ENCODE measurements at regions not wholly inside any gene's neighbourhood (a gene's known extent, or its start where the extent isn't known, plus 50 kb on each side); places are given as distances from the start of the nearest gene placed in this dataset.

DNA sequence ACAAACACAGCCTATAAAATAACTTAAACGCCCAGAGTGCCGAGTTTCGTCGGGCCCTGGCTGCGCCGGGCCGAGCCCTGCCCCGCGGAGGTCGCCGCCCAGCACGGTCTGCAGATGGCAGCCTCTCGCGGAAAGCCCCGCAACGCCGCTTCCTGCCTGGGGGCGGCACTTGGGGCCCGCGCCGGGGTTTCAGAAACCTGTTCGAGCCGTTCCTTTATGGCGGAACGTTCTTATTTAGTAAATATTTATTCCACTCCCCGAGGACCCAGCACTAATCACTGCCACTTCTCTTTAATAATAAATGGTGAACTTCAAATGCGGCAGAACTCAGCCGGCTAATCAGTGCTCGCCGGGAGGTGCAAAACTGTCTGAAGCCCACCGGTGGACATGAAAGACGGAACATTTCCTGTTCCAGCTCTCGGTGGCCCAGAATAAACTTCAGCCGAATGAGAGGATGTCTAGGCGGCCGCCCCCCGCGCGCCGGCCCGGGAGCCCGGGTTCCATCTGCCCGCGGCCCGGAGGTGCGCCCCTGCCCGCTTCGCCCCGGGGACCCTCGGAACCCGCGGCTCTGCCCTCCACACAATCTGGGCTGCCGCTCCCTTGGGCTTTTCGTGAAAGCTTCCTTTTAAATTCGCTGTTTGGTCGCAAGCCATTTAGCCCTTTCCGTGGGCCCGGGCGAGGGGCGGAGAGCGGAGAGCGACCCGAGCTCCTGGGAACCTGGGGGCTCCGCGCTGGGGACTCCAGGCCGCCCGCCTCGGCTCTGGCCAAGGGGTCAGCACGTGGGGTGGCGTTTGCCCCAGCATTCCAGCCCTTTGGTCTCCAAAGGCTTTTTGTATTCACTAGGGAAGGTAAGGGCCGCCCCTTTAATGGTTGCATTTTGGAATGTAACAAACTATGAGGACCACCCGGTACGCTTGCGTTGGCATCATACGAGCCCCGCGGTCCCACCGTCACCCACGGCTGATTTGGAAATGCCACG, 110.8 kb upstream of the ATP11B start:
- TF ChIP-seq, protein P1, sequence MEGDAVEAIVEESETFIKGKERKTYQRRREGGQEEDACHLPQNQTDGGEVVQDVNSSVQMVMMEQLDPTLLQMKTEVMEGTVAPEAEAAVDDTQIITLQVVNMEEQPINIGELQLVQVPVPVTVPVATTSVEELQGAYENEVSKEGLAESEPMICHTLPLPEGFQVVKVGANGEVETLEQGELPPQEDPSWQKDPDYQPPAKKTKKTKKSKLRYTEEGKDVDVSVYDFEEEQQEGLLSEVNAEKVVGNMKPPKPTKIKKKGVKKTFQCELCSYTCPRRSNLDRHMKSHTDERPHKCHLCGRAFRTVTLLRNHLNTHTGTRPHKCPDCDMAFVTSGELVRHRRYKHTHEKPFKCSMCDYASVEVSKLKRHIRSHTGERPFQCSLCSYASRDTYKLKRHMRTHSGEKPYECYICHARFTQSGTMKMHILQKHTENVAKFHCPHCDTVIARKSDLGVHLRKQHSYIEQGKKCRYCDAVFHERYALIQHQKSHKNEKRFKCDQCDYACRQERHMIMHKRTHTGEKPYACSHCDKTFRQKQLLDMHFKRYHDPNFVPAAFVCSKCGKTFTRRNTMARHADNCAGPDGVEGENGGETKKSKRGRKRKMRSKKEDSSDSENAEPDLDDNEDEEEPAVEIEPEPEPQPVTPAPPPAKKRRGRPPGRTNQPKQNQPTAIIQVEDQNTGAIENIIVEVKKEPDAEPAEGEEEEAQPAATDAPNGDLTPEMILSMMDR (IDR thresholded peaks at IDR 0.05): no peak
- no peak for TF ChIP-seq EP300 (IDR thresholded peaks at IDR 0.05)

All from suprapubic skin (tissue), 3 donors.